ENCODE measurements at regions not wholly inside any gene's neighbourhood (a gene's known extent, or its start where the extent isn't known, plus 50 kb on each side); places are given as distances from the start of the nearest gene placed in this dataset.

- no peaks in the 10 kb centered on the region for H3K79me2 ChIP-seq (replicated peaks; ENCODE audit: insufficient read depth)
- TF ChIP-seq JUNB (IDR thresholded peaks at IDR 0.05; ENCODE audit: unreplicated experiment) (no peak), NANOG (IDR thresholded peaks at IDR 0.05; ENCODE audit: borderline replicate concordance) (no peak), ZNF114 (CRISPR knock-in tag; IDR thresholded peaks at IDR 0.05) (no peak), POLR2AphosphoS5 (IDR thresholded peaks at IDR 0.05; ENCODE audit: low read depth) (no peak), CREB1 (CRISPR knock-in tag; IDR thresholded peaks at IDR 0.05; ENCODE audit: low read depth) (no peak)
- TF ChIP-seq, protein P1, sequence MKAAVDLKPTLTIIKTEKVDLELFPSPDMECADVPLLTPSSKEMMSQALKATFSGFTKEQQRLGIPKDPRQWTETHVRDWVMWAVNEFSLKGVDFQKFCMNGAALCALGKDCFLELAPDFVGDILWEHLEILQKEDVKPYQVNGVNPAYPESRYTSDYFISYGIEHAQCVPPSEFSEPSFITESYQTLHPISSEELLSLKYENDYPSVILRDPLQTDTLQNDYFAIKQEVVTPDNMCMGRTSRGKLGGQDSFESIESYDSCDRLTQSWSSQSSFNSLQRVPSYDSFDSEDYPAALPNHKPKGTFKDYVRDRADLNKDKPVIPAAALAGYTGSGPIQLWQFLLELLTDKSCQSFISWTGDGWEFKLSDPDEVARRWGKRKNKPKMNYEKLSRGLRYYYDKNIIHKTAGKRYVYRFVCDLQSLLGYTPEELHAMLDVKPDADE (IDR thresholded peaks at IDR 0.05), result no peak
- TF ChIP-seq, protein P2, sequence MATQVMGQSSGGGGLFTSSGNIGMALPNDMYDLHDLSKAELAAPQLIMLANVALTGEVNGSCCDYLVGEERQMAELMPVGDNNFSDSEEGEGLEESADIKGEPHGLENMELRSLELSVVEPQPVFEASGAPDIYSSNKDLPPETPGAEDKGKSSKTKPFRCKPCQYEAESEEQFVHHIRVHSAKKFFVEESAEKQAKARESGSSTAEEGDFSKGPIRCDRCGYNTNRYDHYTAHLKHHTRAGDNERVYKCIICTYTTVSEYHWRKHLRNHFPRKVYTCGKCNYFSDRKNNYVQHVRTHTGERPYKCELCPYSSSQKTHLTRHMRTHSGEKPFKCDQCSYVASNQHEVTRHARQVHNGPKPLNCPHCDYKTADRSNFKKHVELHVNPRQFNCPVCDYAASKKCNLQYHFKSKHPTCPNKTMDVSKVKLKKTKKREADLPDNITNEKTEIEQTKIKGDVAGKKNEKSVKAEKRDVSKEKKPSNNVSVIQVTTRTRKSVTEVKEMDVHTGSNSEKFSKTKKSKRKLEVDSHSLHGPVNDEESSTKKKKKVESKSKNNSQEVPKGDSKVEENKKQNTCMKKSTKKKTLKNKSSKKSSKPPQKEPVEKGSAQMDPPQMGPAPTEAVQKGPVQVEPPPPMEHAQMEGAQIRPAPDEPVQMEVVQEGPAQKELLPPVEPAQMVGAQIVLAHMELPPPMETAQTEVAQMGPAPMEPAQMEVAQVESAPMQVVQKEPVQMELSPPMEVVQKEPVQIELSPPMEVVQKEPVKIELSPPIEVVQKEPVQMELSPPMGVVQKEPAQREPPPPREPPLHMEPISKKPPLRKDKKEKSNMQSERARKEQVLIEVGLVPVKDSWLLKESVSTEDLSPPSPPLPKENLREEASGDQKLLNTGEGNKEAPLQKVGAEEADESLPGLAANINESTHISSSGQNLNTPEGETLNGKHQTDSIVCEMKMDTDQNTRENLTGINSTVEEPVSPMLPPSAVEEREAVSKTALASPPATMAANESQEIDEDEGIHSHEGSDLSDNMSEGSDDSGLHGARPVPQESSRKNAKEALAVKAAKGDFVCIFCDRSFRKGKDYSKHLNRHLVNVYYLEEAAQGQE (IDR thresholded peaks at IDR 0.05; ENCODE audit: unreplicated experiment), result no peak
- H3K27ac ChIP-seq (ENCODE audit: low read depth), result no peak overlapping the region
- H3K9me3 Mint-ChIP-seq, result 0 out of 3 replicates have a peak, but pooled peaks cover 3% of the 10 kb centered on the region
- H3K27me3 Mint-ChIP-seq (ENCODE audit: insufficient read depth, low read depth, poor library complexity), result no peaks in the 10 kb centered on the region
- peaks cover 9% of the 10 kb centered on the region; the same call in 2 of the 3 replicates for H3K4me1 Mint-ChIP-seq
- H3K36me3 ChIP-seq (ENCODE audit: insufficient read depth), result no peaks in the 10 kb centered on the region
- ATAC-seq (no peak), DNase-seq (ENCODE audit: low spot score) (no peak)
- H3K4me3 Mint-ChIP-seq, result no peak overlapping the region
- peaks cover 7% of the 10 kb centered on the region; the same call in 1 of the 2 replicates for H3K9me2 ChIP-seq (ENCODE audit: insufficient read depth)
- H3K27ac Mint-ChIP-seq, result no peak overlapping the region
- peaks cover 4% of the 10 kb centered on the region; the same call in 2 of the 3 replicates for H3K36me3 Mint-ChIP-seq (ENCODE audit: low read depth)
- no peak overlapping the region for H3K4me2 ChIP-seq
- no peak overlapping the region for H3K4me3 ChIP-seq
- no peaks in the 10 kb centered on the region for H3K27me3 ChIP-seq (ENCODE audit: insufficient read depth)
- 0 out of 2 replicates have a peak, but pooled peaks cover 4% of the 10 kb centered on the region for H3K4me1 ChIP-seq (ENCODE audit: insufficient read depth)
- H4K20me1 ChIP-seq (replicated peaks; ENCODE audit: insufficient read depth), result no peaks in the 10 kb centered on the region
- no peaks in the 10 kb centered on the region for H3F3A ChIP-seq (replicated peaks; ENCODE audit: low read depth)
- H2AFZ ChIP-seq, result no peak overlapping the region
These were observed 55.1 kb upstream of the AGTR1 start for GRCh38 chr3:148642616-148643015.

- no peaks in the 10 kb centered on the region for H3F3A ChIP-seq (replicated peaks; ENCODE audit: low read depth)
- H3K79me2 ChIP-seq (replicated peaks; ENCODE audit: insufficient read depth), result no peaks in the 10 kb centered on the region
- ATAC-seq (peak; percentile 52), DNase-seq (ENCODE audit: low spot score) (peak; percentile 23)
- H3K36me3 ChIP-seq (ENCODE audit: insufficient read depth), result no peaks in the 10 kb centered on the region
- H3K27me3 ChIP-seq (ENCODE audit: insufficient read depth), result no peaks in the 10 kb centered on the region
- H3K27ac ChIP-seq (ENCODE audit: low read depth), result no peak overlapping the region
- H3K36me3 Mint-ChIP-seq (ENCODE audit: low read depth), result peaks cover 4% of the 10 kb centered on the region; the same call in 2 of the 3 replicates
- H3K9me3 Mint-ChIP-seq, result 0 out of 3 replicates have a peak, but pooled peaks cover 3% of the 10 kb centered on the region
- peak overlapping the region; percentile 85 for H3K27ac Mint-ChIP-seq
- H3K4me3 Mint-ChIP-seq, result no peak overlapping the region
- 0 out of 2 replicates have a peak, but pooled peaks cover 4% of the 10 kb centered on the region for H3K4me1 ChIP-seq (ENCODE audit: insufficient read depth)
- H2AFZ ChIP-seq, result peak overlapping the region; percentile 77; the same call in 1 of the 2 replicates
- peaks cover 7% of the 10 kb centered on the region; the same call in 1 of the 2 replicates for H3K9me2 ChIP-seq (ENCODE audit: insufficient read depth)
- no peak overlapping the region for H3K4me2 ChIP-seq
- no peaks in the 10 kb centered on the region for H4K20me1 ChIP-seq (replicated peaks; ENCODE audit: insufficient read depth)
- TF ChIP-seq JUNB (IDR thresholded peaks at IDR 0.05; ENCODE audit: unreplicated experiment), result no peak
- no peak for TF ChIP-seq ZNF331 (CRISPR knock-in tag; IDR thresholded peaks at IDR 0.05; ENCODE audit: low read depth)
- no peak for TF ChIP-seq EZH2phosphoT487 (IDR thresholded peaks at IDR 0.05; ENCODE audit: unreplicated experiment)
- TF ChIP-seq, protein P1 (IDR thresholded peaks at IDR 0.05), result no peak
- peaks cover 9% of the 10 kb centered on the region; the same call in 2 of the 3 replicates for H3K4me1 Mint-ChIP-seq
- no peaks in the 10 kb centered on the region for H3K27me3 Mint-ChIP-seq (ENCODE audit: insufficient read depth, low read depth, poor library complexity)
- H3K4me3 ChIP-seq, result no peak overlapping the region
These were observed 54.3 kb upstream of the AGTR1 start for GRCh38 chr3:148643389-148643840.

All from GM23338 (cell line).